K562 (cell line): ENCODE measurements at regions not wholly inside any gene's neighbourhood (a gene's known extent, or its start where the extent isn't known, plus 50 kb on each side); places are given as distances from the start of the nearest gene placed in this dataset.

Experiments used
- NFE2L1 ChIP-seq: fragments of 450-650 bp; IDR thresholded peaks from 2 replicates; pipeline ENCODE4 v1.6.1; 2016; ENCODE audit warnings: missing genetic modification characterization, low read depth, mild to moderate bottlenecking, missing compliant biosample characterization, moderate library complexity, borderline replicate concordance
- USF2 ChIP-seq: sonication (generic); formaldehyde crosslinking; IDR thresholded peaks from 2 replicates; pipeline ENCODE4 v1.5.0; 2020; ENCODE audit warnings: missing genetic modification reagents

- TF ChIP-seq USF2 (CRISPR knock-in tag) (no peak), NFE2L1 (tag) (no peak)
Observed at GRCh38 chr13:103403814-103404213, 337.6 kb upstream of the SLC10A2 start.
